ENCODE measurements at regions not wholly inside any gene's neighbourhood (a gene's known extent, or its start where the extent isn't known, plus 50 kb on each side); places are given as distances from the start of the nearest gene placed in this dataset.

DNA sequence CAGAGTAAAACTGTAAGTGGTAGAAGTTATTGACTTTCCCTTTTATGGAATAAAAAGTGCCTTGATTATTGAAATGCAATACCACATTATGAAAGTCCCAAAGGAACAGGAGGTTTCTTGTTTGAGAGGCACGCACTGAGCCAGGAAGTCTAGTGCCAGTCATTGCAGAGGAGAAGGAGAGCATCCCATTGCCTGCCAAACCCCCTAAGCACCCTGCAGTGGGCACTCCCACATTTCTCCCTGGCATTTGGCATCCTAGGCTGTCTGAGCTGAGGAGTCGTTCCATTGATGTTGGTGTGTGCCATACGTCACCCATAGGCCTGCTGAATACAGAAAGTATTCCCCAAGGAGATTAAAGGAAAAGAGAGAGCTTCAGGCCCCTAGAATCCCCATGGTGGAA, 85.7 kb upstream of the MBNL2 start:
- TF ChIP-seq, protein P1, sequence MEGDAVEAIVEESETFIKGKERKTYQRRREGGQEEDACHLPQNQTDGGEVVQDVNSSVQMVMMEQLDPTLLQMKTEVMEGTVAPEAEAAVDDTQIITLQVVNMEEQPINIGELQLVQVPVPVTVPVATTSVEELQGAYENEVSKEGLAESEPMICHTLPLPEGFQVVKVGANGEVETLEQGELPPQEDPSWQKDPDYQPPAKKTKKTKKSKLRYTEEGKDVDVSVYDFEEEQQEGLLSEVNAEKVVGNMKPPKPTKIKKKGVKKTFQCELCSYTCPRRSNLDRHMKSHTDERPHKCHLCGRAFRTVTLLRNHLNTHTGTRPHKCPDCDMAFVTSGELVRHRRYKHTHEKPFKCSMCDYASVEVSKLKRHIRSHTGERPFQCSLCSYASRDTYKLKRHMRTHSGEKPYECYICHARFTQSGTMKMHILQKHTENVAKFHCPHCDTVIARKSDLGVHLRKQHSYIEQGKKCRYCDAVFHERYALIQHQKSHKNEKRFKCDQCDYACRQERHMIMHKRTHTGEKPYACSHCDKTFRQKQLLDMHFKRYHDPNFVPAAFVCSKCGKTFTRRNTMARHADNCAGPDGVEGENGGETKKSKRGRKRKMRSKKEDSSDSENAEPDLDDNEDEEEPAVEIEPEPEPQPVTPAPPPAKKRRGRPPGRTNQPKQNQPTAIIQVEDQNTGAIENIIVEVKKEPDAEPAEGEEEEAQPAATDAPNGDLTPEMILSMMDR (IDR thresholded peaks at IDR 0.05; ENCODE audit: low read depth, low read length): no peak
- no peak for TF ChIP-seq EZH2phosphoT487 (IDR thresholded peaks at IDR 0.05; ENCODE audit: low read depth)
